ENCODE measurements at regions not wholly inside any gene's neighbourhood (a gene's known extent, or its start where the extent isn't known, plus 50 kb on each side); places are given as distances from the start of the nearest gene placed in this dataset.

GRCh38 chr14:66371776-66372175 is 114.4 kb upstream of the CCDC196 start:
- no peak for ATAC-seq (ENCODE audit: insufficient read depth, low FRiP score)

GRCh38 chr14:66375046-66375964 is 110.9 kb upstream of the CCDC196 start:
- no peak overlapping the region for H3K4me3 ChIP-seq
- no peak overlapping the region for H3K9ac ChIP-seq (ENCODE audit: insufficient read depth in 1 of 2, low read length in 2 of 2)
- no peaks in the 10 kb centered on the region for H3K36me3 ChIP-seq (ENCODE audit: control insufficient read depth in 4 of 4, insufficient read depth in 4 of 4, low read length in 4 of 4)
- DNase-seq (no peak), ATAC-seq (ENCODE audit: insufficient read depth, low FRiP score) (no peak)
- WGBS, 2 donors = 83 to 89% methylated on average over 5 of the region's 5 CpGs
- no peaks in the 10 kb centered on the region for H3K9me3 ChIP-seq (ENCODE audit: control insufficient read depth in 4 of 4, insufficient read depth in 3 of 4, low read length in 3 of 4)
- no peak for TF ChIP-seq CTCF (IDR thresholded peaks at IDR 0.05; ENCODE audit: control extremely low read depth, extremely low read depth)
- H3K27ac ChIP-seq (ENCODE audit: low read depth in 1 of 2, low read length in 1 of 2) = no peak overlapping the region
- H3K27me3 ChIP-seq (ENCODE audit: control insufficient read depth in 3 of 3, insufficient read depth in 3 of 3, low read length in 2 of 3) = no peaks in the 10 kb centered on the region
- H3K4me1 ChIP-seq (ENCODE audit: control insufficient read depth in 5 of 5, insufficient read depth in 5 of 5, low read length in 5 of 5) = peaks cover 0 to 11% (median 0%) of the 10 kb centered on the region in 5 donors

More at GRCh38 chr14:66371776-66372175, 114.4 kb upstream of the CCDC196 start:
- Histone ChIP-seq H3K27me3 (ENCODE audit: control insufficient read depth in 3 of 3, insufficient read depth in 3 of 3, low read length in 2 of 3) (no peaks in the 10 kb centered on the region), H3K9ac (ENCODE audit: insufficient read depth in 1 of 2, low read length in 2 of 2) (no peak overlapping the region), H3K9me3 (ENCODE audit: control insufficient read depth in 4 of 4, insufficient read depth in 3 of 4, low read length in 3 of 4) (peaks cover 0 to 2% (median 0%) of the 10 kb centered on the region in 4 donors), H3K36me3 (ENCODE audit: control insufficient read depth in 4 of 4, insufficient read depth in 4 of 4, low read length in 4 of 4) (no peaks in the 10 kb centered on the region), H3K4me3 (no peak overlapping the region), H3K27ac (ENCODE audit: low read depth in 1 of 2, low read length in 1 of 2) (no peak overlapping the region), H3K4me1 (ENCODE audit: control insufficient read depth in 5 of 5, insufficient read depth in 5 of 5, low read length in 5 of 5) (peaks cover 0 to 2% (median 0%) of the 10 kb centered on the region in 5 donors)
- WGBS, 2 donors = 69 to 89% methylated on average over 2 of the region's 2 CpGs
- DNase-seq = no peak
- TF ChIP-seq CTCF (IDR thresholded peaks at IDR 0.05; ENCODE audit: control extremely low read depth, extremely low read depth) = no peak

- H3K9me3 ChIP-seq (ENCODE audit: control insufficient read depth in 4 of 4, insufficient read depth in 3 of 4, low read length in 3 of 4) = no peaks in the 10 kb centered on the region
- 90 to 97% methylated on average over 1 of the region's 1 CpG for WGBS, 2 donors
- H3K36me3 ChIP-seq (ENCODE audit: control insufficient read depth in 4 of 4, insufficient read depth in 4 of 4, low read length in 4 of 4) = no peaks in the 10 kb centered on the region
- no peaks in the 10 kb centered on the region for H3K27me3 ChIP-seq (ENCODE audit: control insufficient read depth in 3 of 3, insufficient read depth in 3 of 3, low read length in 2 of 3)
- H3K9ac ChIP-seq (ENCODE audit: insufficient read depth in 1 of 2, low read length in 2 of 2) = no peak overlapping the region
- H3K4me3 ChIP-seq = no peak overlapping the region
- DNase-seq (no peak), ATAC-seq (ENCODE audit: insufficient read depth, low FRiP score) (no peak)
- peaks cover 0 to 9% (median 0%) of the 10 kb centered on the region in 5 donors for H3K4me1 ChIP-seq (ENCODE audit: control insufficient read depth in 5 of 5, insufficient read depth in 5 of 5, low read length in 5 of 5)
- no peak for TF ChIP-seq CTCF (IDR thresholded peaks at IDR 0.05; ENCODE audit: control extremely low read depth, extremely low read depth)
- H3K27ac ChIP-seq (ENCODE audit: low read depth in 1 of 2, low read length in 1 of 2) = no peak overlapping the region
Measured at GRCh38 chr14:66377574-66377973, 108.6 kb upstream of the CCDC196 start.
